ENCODE measurements at regions not wholly inside any gene's neighbourhood (a gene's known extent, or its start where the extent isn't known, plus 50 kb on each side); places are given as distances from the start of the nearest gene placed in this dataset.

- no peak for TF ChIP-seq CTCF (conservative IDR thresholded peaks at IDR 0.05; ENCODE audit: low read depth, low read length)
- H3K4me3 ChIP-seq (ENCODE audit: low read depth, low read length): no peak overlapping the region
- no peak for DNase-seq (ENCODE audit: low read depth)
These were observed 158.2 kb upstream of the LRIG1 start for GRCh38 chr3:66659056-66659455.

GRCh38 chr3:66661628-66662027 is 160.8 kb upstream of the LRIG1 start:
- no peak overlapping the region for H3K4me3 ChIP-seq (ENCODE audit: low read depth, low read length)
- no peak for TF ChIP-seq CTCF (conservative IDR thresholded peaks at IDR 0.05; ENCODE audit: low read depth, low read length)
- no peak for DNase-seq (ENCODE audit: low read depth)

- no peak overlapping the region for H3K4me3 ChIP-seq (ENCODE audit: low read depth, low read length)
- TF ChIP-seq CTCF (conservative IDR thresholded peaks at IDR 0.05; ENCODE audit: low read depth, low read length): no peak
- no peak for DNase-seq (ENCODE audit: low read depth)
These were observed 162.1 kb upstream of the LRIG1 start for GRCh38 chr3:66662894-66663293.

- no peak for DNase-seq (ENCODE audit: low read depth)
- no peak for TF ChIP-seq CTCF (conservative IDR thresholded peaks at IDR 0.05; ENCODE audit: low read depth, low read length)
- no peak overlapping the region for H3K4me3 ChIP-seq (ENCODE audit: low read depth, low read length)
These were observed 164.3 kb upstream of the LRIG1 start for GRCh38 chr3:66665021-66665695.

- no peak for TF ChIP-seq CTCF (conservative IDR thresholded peaks at IDR 0.05; ENCODE audit: low read depth, low read length)
- H3K4me3 ChIP-seq (ENCODE audit: low read depth, low read length): no peak overlapping the region
- DNase-seq (ENCODE audit: low read depth): no peak
These were observed 165.5 kb upstream of the LRIG1 start for GRCh38 chr3:66666362-66666761.

GRCh38 chr3:66667263-66667662 is 166.4 kb upstream of the LRIG1 start:
- DNase-seq (ENCODE audit: low read depth): no peak
- H3K4me3 ChIP-seq (ENCODE audit: low read depth, low read length): no peak overlapping the region
- TF ChIP-seq CTCF (conservative IDR thresholded peaks at IDR 0.05; ENCODE audit: low read depth, low read length): no peak

GRCh38 chr3:66671291-66671690 is 170.5 kb upstream of the LRIG1 start:
- no peak for TF ChIP-seq CTCF (conservative IDR thresholded peaks at IDR 0.05; ENCODE audit: low read depth, low read length)
- no peak overlapping the region for H3K4me3 ChIP-seq (ENCODE audit: low read depth, low read length)
- DNase-seq (ENCODE audit: low read depth): no peak

Data from epithelial cell of proximal tubule (primary cell).